GM12878 (cell line): ENCODE measurements at regions not wholly inside any gene's neighbourhood (a gene's known extent, or its start where the extent isn't known, plus 50 kb on each side); places are given as distances from the start of the nearest gene placed in this dataset.

ENCODE experiments used
- CTCF ChIP-seq, 3 experiments: IDR thresholded peaks in 2 of 3; conservative IDR thresholded peaks in 1 of 3; 2 replicates each; pipeline ENCODE4 v1.5.1; 2011; ENCODE audit warnings: low read depth in 3 of 3, low read length in 3 of 3, mild to moderate bottlenecking in 3 of 3, control low read depth in 2 of 3, moderate library complexity in 2 of 3, inconsistent platforms in 1 of 3, mixed read lengths in 1 of 3; ENCODE audit not compliant: control insufficient read depth in 2 of 3, insufficient read depth in 1 of 3; ENCODE audit errors: extremely low read depth in 1 of 3
- POLR2AphosphoS2 ChIP-seq: IDR thresholded peaks from 2 replicates; pipeline ENCODE4 v1.6.1; 2011; ENCODE audit warnings: low read depth, mild to moderate bottlenecking, low read length, improper control_type of control experiment, moderate library complexity
- PRDM15 ChIP-seq: fragments of 450-650 bp; formaldehyde crosslinking; IDR thresholded peaks from 2 replicates; pipeline ENCODE4 v1.4.0; 2020; ENCODE audit warnings: mild to moderate bottlenecking, moderate library complexity
- RELA ChIP-seq: fragments of 450-650 bp; IDR thresholded peaks from 2 replicates; pipeline ENCODE4 v1.8.0; 2014; ENCODE audit warnings: borderline replicate concordance; ENCODE audit not compliant: partially characterized antibody
- SP1 ChIP-seq: IDR thresholded peaks from one replicate; pipeline ENCODE4 v1.6.1; 2011; ENCODE audit warnings: low read depth, low read length
- USF1 ChIP-seq: IDR thresholded peaks from 2 replicates; pipeline ENCODE4 v1.6.1; 2011; ENCODE audit warnings: borderline replicate concordance, low read depth, mild to moderate bottlenecking, moderate library complexity, mixed read lengths, low read length; ENCODE audit not compliant: insufficient read depth; ENCODE audit errors: extremely low read length

GRCh38 chr13:39200249-39200910 is 162.1 kb downstream of the NHLRC3 start:
- TF ChIP-seq POLR2AphosphoS2 (no peak), USF1 (no peak), PRDM15 (no peak), RELA (no peak), SP1 (no peak), CTCF (IDR thresholded peaks at IDR 0.05 in 2 of 3, conservative IDR thresholded peaks at IDR 0.05 in 1 of 3; ENCODE audit: control insufficient read depth in 2 of 3, extremely low read depth in 1 of 3, insufficient read depth in 1 of 3, low read depth in 3 of 3, low read length in 3 of 3) (no peak)
